ENCODE measurements at regions not wholly inside any gene's neighbourhood (a gene's known extent, or its start where the extent isn't known, plus 50 kb on each side); places are given as distances from the start of the nearest gene placed in this dataset.

DNA sequence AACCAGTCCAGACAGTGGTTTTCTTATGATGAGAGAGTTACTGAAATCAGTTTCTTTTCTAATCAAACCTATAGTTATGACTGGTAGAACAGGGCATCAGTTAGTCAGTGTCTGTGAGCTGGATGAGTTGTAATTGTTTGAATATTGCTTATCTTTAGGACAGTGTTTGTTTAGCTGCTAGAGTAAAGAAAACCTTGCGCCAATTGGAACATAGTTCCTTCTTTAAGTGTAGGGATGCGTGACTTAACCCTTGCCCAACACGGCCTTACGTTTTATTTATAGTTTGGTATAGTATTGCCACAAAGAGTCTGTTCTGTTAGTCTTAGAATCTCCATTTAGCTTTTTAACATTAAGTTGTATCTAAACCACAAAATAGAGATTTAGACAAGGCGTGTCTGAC lies 572.6 kb downstream of the SLC16A7 start:
- TF ChIP-seq, protein P1, sequence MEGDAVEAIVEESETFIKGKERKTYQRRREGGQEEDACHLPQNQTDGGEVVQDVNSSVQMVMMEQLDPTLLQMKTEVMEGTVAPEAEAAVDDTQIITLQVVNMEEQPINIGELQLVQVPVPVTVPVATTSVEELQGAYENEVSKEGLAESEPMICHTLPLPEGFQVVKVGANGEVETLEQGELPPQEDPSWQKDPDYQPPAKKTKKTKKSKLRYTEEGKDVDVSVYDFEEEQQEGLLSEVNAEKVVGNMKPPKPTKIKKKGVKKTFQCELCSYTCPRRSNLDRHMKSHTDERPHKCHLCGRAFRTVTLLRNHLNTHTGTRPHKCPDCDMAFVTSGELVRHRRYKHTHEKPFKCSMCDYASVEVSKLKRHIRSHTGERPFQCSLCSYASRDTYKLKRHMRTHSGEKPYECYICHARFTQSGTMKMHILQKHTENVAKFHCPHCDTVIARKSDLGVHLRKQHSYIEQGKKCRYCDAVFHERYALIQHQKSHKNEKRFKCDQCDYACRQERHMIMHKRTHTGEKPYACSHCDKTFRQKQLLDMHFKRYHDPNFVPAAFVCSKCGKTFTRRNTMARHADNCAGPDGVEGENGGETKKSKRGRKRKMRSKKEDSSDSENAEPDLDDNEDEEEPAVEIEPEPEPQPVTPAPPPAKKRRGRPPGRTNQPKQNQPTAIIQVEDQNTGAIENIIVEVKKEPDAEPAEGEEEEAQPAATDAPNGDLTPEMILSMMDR (IDR thresholded peaks at IDR 0.05; ENCODE audit: insufficient read depth, low read length): no peak
- TF ChIP-seq POLR2AphosphoS5 (IDR thresholded peaks at IDR 0.05; ENCODE audit: low read depth) (no peak), GABPA (IDR thresholded peaks at IDR 0.05; ENCODE audit: low read depth) (no peak)
